HG03280 (cell line): ENCODE measurements at regions not wholly inside any gene's neighbourhood (a gene's known extent, or its start where the extent isn't known, plus 50 kb on each side); places are given as distances from the start of the nearest gene placed in this dataset.
"Not testable (repeated sequence)": the region's sequence is repeated elsewhere in the genome, so short reads cannot be mapped to it uniquely, and the experiment has no call there.

Source experiments
- ATAC-seq: cut with Tn5 transposase; IDR thresholded peaks from one replicate; pipeline ENCODE4 v1.9.1; 2021; ENCODE audit warnings: mild to moderate bottlenecking, moderate library complexity; ENCODE audit not compliant: unreplicated experiment

DNA sequence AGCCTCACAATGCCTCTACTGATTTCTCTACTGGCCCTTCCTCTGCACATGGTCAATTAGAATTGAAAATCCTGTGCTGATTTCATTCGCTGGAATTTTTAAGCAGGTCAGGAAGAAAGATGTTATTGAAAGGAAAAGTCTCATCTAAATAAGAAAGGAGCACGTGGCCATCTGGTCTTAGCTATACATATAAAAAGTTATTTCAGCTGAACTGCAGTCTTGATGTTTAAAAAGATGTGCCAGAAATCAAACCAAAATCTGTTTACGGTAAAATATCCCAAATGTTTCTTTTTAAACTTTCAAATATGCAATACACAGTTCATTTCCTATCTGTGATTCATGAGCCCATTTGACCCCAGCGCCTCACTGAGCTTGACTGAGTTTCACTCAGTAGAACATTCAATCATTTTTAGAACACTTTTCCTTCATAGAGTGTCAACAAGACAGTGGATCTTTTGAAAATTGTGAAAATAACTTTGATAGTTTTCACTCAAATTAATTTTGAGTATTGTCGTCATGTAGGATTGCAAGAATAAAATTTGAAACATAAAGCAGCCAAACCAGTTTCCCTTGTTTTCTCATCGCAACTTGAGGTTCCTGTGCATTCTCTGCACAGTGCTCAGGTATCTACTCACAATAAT is 293.6 kb downstream of the PTPRC start:
- no peak for ATAC-seq

DNA sequence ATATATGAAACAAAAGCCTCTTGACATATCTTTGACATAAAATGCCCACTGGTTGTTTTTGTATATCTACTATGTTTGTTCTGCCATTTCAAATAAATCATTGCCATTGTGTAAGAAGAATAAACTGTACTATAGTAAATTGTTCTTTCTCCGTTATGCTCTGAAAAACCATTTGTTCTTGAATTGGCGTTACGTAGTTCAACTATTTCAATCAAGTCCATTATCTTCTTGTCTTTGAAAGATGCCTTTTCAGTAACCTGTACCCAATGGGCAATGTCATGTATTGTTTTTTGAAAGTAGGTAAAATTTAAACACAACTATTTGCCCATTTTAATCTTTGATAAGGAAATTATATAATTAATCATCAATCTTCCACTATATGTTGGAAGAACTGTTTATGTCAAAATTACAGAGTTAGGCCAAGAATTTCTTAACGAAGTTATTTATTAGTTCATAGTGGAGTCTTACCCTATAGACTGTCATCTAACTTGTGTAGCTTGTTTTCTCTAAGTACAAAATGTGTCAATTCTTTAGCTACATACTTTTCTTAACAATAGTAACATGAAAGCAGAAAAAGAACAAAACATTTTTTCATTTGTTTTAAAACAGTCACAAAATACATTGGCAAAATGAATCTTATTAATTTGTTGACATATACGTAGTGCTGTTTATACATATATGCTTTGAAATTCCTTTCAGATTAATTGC is 294.8 kb downstream of the PTPRC start:
- ATAC-seq = no peak

DNA sequence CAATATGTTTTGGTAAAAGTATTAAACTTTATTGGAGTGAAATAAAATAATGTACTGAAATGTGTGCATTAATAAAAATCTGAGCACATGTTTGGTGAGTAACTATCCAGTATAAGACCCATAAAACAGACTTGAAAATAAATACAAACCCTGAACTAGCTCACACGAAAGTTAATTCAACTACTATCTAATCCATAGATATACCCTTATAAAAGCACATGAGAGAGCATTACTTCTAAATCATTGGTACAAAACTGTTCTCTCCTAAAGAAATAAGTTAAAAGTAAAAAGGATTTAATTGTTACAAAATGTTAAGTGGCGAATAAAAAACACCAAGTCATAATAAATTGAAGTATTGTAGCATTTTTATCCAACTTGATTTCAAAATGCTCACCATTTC is 295.6 kb downstream of the PTPRC start:
- ATAC-seq = no peak

DNA sequence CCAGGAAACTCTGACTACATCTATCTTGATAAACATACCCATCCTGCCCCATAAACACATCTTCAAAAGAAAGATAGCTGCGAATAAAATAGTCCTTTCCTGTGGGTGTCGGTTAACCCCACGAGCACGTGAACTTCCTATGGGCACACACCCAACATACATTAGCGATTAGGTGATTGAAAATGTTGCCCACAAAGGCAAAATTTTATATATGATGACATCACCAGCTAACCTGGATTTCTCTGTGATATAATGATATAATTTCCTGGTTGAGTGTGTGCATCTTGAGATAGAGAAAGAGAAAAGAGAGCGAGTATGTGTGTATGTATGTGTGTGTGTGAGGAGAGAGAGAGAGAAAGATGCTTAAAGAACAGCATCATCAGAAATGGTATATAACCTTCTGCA is 296.1 kb downstream of the PTPRC start:
- ATAC-seq = no peak

- no peak for ATAC-seq
Observed at GRCh38 chr1:198935306-198935921, 296.6 kb downstream of the PTPRC start.

DNA sequence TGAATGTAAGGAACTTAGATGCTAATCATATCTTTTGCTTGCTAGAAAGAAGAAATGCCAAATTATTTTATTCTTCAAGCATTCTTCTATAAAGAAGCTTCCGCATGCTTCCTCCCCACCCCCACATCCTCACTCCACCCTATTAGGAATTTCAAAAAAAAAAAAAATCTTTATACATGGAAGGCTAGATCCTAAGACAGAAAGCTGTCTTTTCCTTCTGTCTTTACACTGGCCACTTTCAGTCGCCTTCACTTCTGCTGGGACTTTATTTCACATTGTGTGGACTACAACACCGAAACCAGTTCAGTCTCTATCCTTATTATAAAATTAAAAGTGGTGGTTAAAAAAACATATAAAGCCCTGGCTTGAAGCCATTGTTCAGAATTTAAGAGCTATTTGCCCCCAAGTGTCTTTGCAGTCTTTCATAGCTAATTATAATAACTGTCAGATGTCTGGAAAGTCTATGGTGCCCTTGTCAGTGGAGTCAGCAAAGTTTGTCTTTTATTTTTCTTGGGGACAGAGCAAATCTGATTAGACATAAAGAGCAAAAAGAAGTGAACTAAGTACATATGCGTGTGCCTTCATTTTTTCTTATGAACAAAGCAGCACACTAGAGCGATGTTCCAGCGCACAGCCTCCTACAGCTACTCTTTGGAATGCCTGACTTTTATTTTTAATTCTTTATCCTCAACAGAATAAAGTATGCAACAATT is 297.7 kb downstream of the PTPRC start:
- ATAC-seq = no peak

DNA sequence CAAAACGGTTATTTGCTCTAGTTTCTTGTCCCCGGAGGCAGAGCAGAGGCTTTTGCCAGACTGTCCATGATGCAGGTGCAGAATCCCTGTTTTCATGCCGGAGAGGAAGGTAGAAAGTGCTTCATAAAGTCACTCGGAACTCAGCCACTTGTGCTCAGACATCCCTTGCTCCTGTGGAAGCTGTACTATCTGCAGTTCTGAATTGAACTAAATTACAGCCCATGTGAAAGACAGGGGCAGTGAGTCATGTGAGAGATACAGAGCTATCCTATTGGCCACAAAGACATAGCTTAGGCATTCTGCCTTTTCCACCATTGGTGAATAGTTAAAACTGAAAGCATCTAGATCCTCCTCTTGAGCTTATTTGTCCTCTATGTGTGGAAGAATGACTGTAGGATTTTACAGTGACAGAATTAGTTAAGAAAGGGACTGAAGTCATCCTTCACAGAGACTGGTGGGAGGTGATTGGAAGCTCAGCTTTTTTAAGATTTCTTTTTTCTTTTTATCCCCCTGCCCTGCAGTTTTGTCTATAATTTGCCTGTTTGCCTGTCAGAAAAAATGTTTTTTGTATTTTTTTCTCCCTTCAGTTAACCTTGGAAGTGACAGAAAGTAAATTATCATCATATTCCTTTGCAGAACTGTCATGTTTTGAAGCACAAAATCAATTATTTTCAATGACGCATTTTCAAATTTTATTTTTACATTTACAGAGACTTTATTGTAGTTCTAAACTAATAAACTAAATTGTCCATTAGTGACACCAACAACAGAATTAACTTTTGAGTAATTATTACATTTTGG is 298.6 kb downstream of the PTPRC start:
- ATAC-seq = peak; percentile 95

GRCh38 chr1:198939286-198939685 is 300.4 kb downstream of the PTPRC start:
- no peak for ATAC-seq

DNA sequence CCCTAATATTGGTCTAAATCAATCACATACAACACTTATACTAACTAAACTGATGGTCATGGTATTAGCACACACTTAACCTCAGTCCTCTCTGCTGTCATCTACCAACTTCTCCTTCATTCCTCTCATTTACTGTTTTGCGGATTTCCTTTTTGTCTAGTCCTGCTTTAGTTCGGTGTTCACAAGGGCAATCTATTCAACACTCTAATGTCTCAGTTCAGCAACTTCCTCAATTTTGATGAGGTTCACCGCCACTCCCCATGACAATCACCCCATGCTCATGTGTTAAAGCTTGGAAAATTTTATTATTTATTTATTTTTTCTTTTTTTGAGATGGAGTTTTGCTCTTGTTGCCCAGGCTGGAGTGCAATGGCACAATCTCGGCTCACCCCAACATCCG is 301.1 kb downstream of the PTPRC start:
- ATAC-seq = no peak

DNA sequence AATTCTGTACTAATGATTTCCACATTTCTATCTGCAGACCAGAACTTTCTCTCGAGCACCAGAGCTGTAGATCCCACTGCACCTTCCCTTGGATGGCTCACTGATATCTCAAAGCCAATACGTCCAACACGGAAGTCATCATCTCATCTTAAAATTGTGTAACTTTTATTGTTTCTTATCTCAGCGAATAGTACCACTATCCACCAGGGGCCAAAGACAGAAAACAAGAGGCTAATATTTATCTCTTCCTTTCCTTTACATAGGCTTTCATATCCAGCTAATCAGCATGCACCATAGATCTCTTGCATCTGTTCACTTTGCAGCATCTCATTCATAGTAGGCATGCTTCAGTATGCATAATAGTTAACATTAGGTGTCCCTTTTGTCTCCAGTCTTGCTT is 303.6 kb downstream of the PTPRC start:
- ATAC-seq = no peak

DNA sequence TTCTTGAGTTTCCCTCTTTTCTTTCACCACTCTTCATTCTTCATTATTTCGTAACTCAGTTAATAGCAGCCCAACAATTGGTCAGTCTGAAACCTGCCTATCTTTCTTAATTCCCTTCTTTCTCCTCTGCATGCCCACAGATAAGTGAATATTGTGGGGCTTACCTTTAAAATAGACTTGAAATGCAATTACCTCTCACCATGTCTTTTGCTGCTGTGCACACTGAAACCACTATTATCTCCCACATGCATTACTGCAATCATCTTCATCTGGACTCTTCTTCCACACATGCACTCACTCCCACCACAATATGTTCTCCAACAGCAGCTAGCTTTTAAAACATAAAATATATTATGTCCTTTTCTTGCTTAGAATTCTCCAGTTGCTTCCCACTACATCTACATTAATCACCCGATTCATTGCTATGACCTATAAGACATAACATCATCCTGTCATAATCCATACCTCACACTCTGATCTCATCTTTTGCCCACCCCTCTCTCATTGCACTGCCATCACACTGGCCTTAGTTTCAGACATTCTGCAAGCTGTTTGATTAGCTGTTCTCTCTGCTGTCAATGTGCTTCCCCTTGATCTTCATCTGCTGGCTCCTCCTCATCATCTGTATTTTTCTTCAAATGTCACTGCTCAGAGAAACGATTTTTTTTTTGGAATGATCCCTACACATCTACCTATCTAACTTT is 304.8 kb downstream of the PTPRC start:
- ATAC-seq = no peak

GRCh38 chr1:198947456-198947855 is 308.6 kb downstream of the PTPRC start:
- ATAC-seq = no peak

DNA sequence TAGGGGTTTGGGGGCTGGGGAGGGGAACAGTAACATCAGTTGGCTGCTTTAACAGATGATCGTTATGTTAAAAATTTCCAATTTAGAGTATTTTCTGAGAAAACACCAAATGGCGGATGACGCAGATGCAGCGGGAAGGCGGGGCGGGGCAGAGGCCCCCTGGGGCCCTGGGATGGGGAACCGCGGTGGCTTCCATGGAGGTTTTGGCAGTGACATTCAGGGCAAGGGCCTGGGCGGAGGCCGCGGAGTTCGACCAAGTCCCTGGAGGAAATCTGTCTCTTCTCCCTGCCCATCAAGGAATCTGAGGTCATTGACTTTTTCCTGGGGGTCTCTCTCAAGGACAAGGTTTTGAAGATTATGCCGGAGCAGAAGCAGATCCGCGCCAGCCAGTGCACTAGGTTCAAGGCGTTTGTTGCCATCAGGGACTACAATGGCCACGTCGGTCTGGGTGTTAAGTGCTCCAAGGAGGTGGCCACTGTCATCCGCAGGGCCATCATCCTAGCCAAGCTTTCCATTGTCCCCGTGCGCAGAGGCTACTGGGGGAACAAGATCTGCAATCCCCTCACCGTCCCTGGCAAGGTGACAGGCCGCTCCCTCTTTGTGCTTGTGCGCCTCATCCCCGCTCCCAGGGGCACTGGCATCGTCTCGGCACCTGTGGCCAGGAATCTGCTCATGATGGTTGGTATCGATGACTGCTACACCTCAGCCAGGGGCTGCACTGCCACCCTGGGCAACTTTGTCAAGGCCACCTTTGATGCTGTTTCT is 310.2 kb downstream of the PTPRC start:
- no peak for ATAC-seq

GRCh38 chr1:198950036-198950435 is 311.2 kb downstream of the PTPRC start:
- no peak for ATAC-seq

- no peak for ATAC-seq
Observed at GRCh38 chr1:198955085-198955484, 316.2 kb downstream of the PTPRC start.

DNA sequence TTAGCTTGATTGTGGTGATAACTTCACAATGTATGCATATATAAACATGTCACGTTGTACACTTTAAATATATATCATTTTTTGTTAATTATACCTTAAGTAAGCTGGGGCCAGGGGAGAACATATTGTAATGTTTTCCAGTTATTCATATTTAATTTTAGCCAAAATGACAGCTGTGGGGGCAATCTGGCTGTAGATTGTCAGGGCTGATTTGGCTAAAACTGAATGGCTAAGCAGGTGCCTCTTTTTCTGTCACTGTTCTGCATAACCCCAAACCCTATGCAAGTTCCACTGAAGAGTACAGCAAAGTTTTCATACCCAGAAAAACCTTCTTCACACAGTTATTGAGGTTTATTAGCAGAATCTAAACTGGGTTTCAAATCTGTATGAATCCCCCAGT is 318.2 kb downstream of the PTPRC start:
- no peak for ATAC-seq

GRCh38 chr1:198959032-198959431 is 320.2 kb downstream of the PTPRC start:
- no peak for ATAC-seq

DNA sequence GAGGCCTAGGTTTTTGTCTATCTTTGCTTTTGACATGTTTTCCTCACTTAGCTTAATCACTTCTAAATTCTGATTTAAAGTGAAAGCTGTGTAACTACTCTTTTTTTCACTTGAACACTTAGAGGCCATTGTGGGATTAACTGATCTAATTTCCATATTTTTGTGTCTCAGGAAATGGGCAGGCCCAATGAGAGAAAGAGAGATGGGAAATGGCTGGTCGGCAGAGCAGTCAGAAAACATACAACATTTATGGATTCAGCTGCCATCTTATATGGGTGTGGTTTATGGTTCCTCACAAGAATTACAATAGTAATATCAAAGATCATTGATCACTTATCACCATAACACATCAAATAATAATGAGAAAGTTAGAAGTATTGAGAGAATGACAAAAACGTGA is 320.8 kb downstream of the PTPRC start:
- no peak for ATAC-seq

GRCh38 chr1:198963796-198964195 is 325.0 kb downstream of the PTPRC start:
- not testable (repeated sequence) for ATAC-seq

GRCh38 chr1:198966519-198966918 is 327.7 kb downstream of the PTPRC start:
- no peak for ATAC-seq
